MCF 10A (cell line): ENCODE measurements at regions not wholly inside any gene's neighbourhood (a gene's known extent, or its start where the extent isn't known, plus 50 kb on each side); places are given as distances from the start of the nearest gene placed in this dataset.

Source experiments
- BruUV-seq: library from RNA; stranded (reverse); fragments of 400-500 nt; replicated peaks from 2 replicates; lab custom pipeline; 2021; lab: Mats Ljungman, UMichigan
- CTCF ChIA-PET: fragments of 300-600 bp; sonication (Branson Sonifier 250); formaldehyde crosslinking; extraction: SDS; loops from one replicate; lab custom pipeline; 2021; ENCODE audit warnings: antibody characterized with exemption, inconsistent platforms; lab: Yijun Ruan, JAX
- POLR2A ChIA-PET: fragments of 300-600, 350-650 bp; sonication (Branson Sonifier 250); formaldehyde crosslinking; extraction: SDS; loops from one replicate; lab custom pipeline; 2020; ENCODE audit warnings: antibody characterized with exemption, inconsistent platforms; lab: Yijun Ruan, JAX
- DNase-seq: peaks from one replicate; pipeline ENCODE4 v3.0.0-alpha.2; 2018; ENCODE audit not compliant: unreplicated experiment
- H3K27ac Mint-ChIP-seq: one replicate; pipeline ENCODE4 v1.8.0; 2022; ENCODE audit warnings: mild to moderate bottlenecking, low read depth, mixed read lengths; ENCODE audit not compliant: unreplicated experiment
- H3K27me3 Mint-ChIP-seq: one replicate; pipeline ENCODE4 v1.8.0; 2022; ENCODE audit warnings: mixed read lengths; ENCODE audit not compliant: insufficient read depth, unreplicated experiment
- H3K36me3 Mint-ChIP-seq: one replicate; pipeline ENCODE4 v1.8.0; 2022; ENCODE audit warnings: mild to moderate bottlenecking, moderate library complexity, mixed read lengths; ENCODE audit not compliant: insufficient read depth, unreplicated experiment
- H3K4me1 Mint-ChIP-seq: one replicate; pipeline ENCODE4 v1.8.0; 2022; ENCODE audit warnings: mixed read lengths; ENCODE audit not compliant: insufficient read depth, unreplicated experiment
- H3K4me3 Mint-ChIP-seq: one replicate; pipeline ENCODE4 v1.8.0; 2022; ENCODE audit warnings: mild to moderate bottlenecking, moderate library complexity, mixed read lengths; ENCODE audit not compliant: unreplicated experiment
- H3K9me3 Mint-ChIP-seq: one replicate; pipeline ENCODE4 v1.8.0; 2022; ENCODE audit warnings: mixed read lengths; ENCODE audit not compliant: unreplicated experiment
- intact Hi-C: fragments of 100-400 bp; cut with micrococcal nuclease; formaldehyde crosslinking; loops from 2 replicates; pipeline ENCODE4 v1.14.1; 2022
- TF ChIP-seq, protein P1 (sequence below): fragments of 200-600 bp; IDR thresholded peaks from one replicate; pipeline ENCODE4 v1.8.0; 2022; ENCODE audit warnings: antibody characterized with exemption, mild to moderate bottlenecking; ENCODE audit not compliant: unreplicated experiment

DNA sequence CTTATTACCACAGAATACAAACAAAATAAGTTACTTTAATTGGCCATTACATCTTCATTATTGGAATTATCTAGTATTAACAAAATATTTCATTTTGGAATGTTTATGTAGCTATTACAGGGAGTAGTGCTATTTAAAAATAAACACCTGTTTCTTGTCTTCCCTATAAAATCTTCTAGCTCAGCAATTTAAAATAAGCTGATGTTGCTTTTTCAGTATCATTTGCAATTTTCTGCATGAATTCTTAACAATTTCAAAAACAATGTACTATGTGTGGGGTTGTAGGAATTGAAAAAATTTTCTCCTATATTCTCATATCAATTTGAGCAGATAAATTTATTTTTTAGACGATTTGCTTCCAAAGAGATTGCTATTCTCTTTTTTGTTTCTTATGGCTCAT lies 1251.3 kb upstream of the CRIM1 start:
- intact Hi-C loops: no loop called here
- no peak overlapping the region for H3K4me3 Mint-ChIP-seq
- H3K4me1 Mint-ChIP-seq: no peaks in the 10 kb centered on the region
- BruUV-seq: no TSS peak
- TF ChIP-seq, protein P1, sequence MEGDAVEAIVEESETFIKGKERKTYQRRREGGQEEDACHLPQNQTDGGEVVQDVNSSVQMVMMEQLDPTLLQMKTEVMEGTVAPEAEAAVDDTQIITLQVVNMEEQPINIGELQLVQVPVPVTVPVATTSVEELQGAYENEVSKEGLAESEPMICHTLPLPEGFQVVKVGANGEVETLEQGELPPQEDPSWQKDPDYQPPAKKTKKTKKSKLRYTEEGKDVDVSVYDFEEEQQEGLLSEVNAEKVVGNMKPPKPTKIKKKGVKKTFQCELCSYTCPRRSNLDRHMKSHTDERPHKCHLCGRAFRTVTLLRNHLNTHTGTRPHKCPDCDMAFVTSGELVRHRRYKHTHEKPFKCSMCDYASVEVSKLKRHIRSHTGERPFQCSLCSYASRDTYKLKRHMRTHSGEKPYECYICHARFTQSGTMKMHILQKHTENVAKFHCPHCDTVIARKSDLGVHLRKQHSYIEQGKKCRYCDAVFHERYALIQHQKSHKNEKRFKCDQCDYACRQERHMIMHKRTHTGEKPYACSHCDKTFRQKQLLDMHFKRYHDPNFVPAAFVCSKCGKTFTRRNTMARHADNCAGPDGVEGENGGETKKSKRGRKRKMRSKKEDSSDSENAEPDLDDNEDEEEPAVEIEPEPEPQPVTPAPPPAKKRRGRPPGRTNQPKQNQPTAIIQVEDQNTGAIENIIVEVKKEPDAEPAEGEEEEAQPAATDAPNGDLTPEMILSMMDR: no peak
- no peak overlapping the region for H3K27ac Mint-ChIP-seq
- DNase-seq: no peak
- H3K27me3 Mint-ChIP-seq: peaks cover 35% of the 10 kb centered on the region
- CTCF ChIA-PET: no interaction called here
- no peaks in the 10 kb centered on the region for H3K9me3 Mint-ChIP-seq
- POLR2A ChIA-PET: no interaction called here
- H3K36me3 Mint-ChIP-seq: no peaks in the 10 kb centered on the region

- Mint-ChIP-seq H3K27ac (no peak overlapping the region), H3K36me3 (no peaks in the 10 kb centered on the region), H3K4me1 (no peaks in the 10 kb centered on the region), H3K9me3 (no peaks in the 10 kb centered on the region), H3K27me3 (peaks cover 61% of the 10 kb centered on the region), H3K4me3 (no peak overlapping the region)
- no peak for DNase-seq
- ChIA-PET POLR2A (no interaction called here), CTCF (no interaction called here)
- TF ChIP-seq, protein P1: no peak
- intact Hi-C loops: no loop called here
- no TSS peak for BruUV-seq
These were observed 1256.2 kb upstream of the CRIM1 start for GRCh38 chr2:35099342-35099741.

- intact Hi-C loops: no loop called here
- POLR2A ChIA-PET: no interaction called here
- Mint-ChIP-seq H3K36me3 (no peaks in the 10 kb centered on the region), H3K27me3 (peaks cover 37% of the 10 kb centered on the region), H3K9me3 (no peaks in the 10 kb centered on the region), H3K27ac (no peak overlapping the region), H3K4me1 (peaks cover 5% of the 10 kb centered on the region), H3K4me3 (no peak overlapping the region)
- DNase-seq: no peak
- CTCF ChIA-PET: no interaction called here
- no TSS peak for BruUV-seq
- TF ChIP-seq, protein P1: no peak
These were observed 1273.5 kb upstream of the CRIM1 start for GRCh38 chr2:35082072-35082471.

- H3K27me3 Mint-ChIP-seq: peaks cover 33% of the 10 kb centered on the region
- TF ChIP-seq, protein P1: no peak
- H3K36me3 Mint-ChIP-seq: no peaks in the 10 kb centered on the region
- H3K9me3 Mint-ChIP-seq: no peaks in the 10 kb centered on the region
- ChIA-PET POLR2A (no interaction called here), CTCF (interaction anchor here (0.6 to 0.8 kb wide), 2 partner anchors 46 to 988 kb away, joined by 4 to 7 read pairs; no protein-coding TSS in a partner anchor)
- no peak for DNase-seq
- BruUV-seq: no TSS peak
- no peak overlapping the region for H3K27ac Mint-ChIP-seq
- no peak overlapping the region for H3K4me3 Mint-ChIP-seq
- H3K4me1 Mint-ChIP-seq: peaks cover 5% of the 10 kb centered on the region
- intact Hi-C loops: no loop called here
These were observed 1274.0 kb upstream of the CRIM1 start for GRCh38 chr2:35081622-35082015.
